Panc1 (cell line): ENCODE measurements at regions not wholly inside any gene's neighbourhood (a gene's known extent, or its start where the extent isn't known, plus 50 kb on each side); places are given as distances from the start of the nearest gene placed in this dataset.

Experiments used
- ATAC-seq: fragments of 200-7000 bp; cut with Tn5 transposase; 2 replicates; pipeline ENCODE4 v1.9.1; 2020; ENCODE audit warnings: mild to moderate bottlenecking, moderate library complexity
- BruUV-seq: library from RNA; stranded (reverse); fragments of 400-500 nt; replicated peaks from 2 replicates; lab custom pipeline; 2021; lab: Mats Ljungman, UMichigan
- CTCF ChIA-PET: fragments of 300-600 bp; sonication (Branson Sonifier 250); formaldehyde crosslinking; loops from one replicate; lab custom pipeline; 2022; ENCODE audit warnings: antibody characterized with exemption; lab: Charles Lee
- POLR2A ChIA-PET: fragments of 300-600 bp; sonication (Branson Sonifier 250); formaldehyde crosslinking; loops from one replicate; lab custom pipeline; 2022; ENCODE audit warnings: antibody characterized with exemption; lab: Charles Lee
- DNase-seq: peaks from one replicate; pipeline ENCODE4 v3.0.0-alpha.2; 2010; ENCODE audit warnings: low read depth, low spot score
- H3K27ac ChIP-seq: 2 replicates; pipeline ENCODE4 v1.5.1; 2011; ENCODE audit warnings: mild to moderate bottlenecking, low read length, inconsistent platforms
- H3K27me3 ChIP-seq: fragments of 200-500 bp; sonication (Bioruptor generic); 2 replicates; pipeline ENCODE4 v1.6.0; 2014; ENCODE audit warnings: low read length, inconsistent platforms; ENCODE audit not compliant: control insufficient read depth, insufficient read depth
- H3K36me3 ChIP-seq: fragments of 200-500 bp; sonication (Bioruptor generic); 2 replicates; pipeline ENCODE4 v1.5.1; 2014; ENCODE audit warnings: inconsistent platforms, mild to moderate bottlenecking, low read length, moderate library complexity; ENCODE audit not compliant: control insufficient read depth, insufficient read depth
- H3K4me1 ChIP-seq: 2 replicates; pipeline ENCODE4 v1.5.1; 2011; ENCODE audit warnings: inconsistent platforms, mild to moderate bottlenecking, low read length, moderate library complexity; ENCODE audit not compliant: control insufficient read depth, insufficient read depth
- H3K4me3 ChIP-seq, 2 experiments: 2 replicates each; pipeline ENCODE4 v1.5.1; 2011 to 2012; ENCODE audit warnings: low read depth in 2 of 2, low read length in 2 of 2, mild to moderate bottlenecking in 2 of 2, inconsistent platforms in 1 of 2, moderate library complexity in 1 of 2
- H3K9me3 ChIP-seq: fragments of 200-500 bp; sonication (Bioruptor generic); 2 replicates; pipeline ENCODE4 v1.5.1; 2014; ENCODE audit warnings: low read depth, mild to moderate bottlenecking, inconsistent platforms, low read length, moderate library complexity; ENCODE audit not compliant: control insufficient read depth, insufficient read depth
- POLR2AphosphoS5 ChIP-seq: IDR thresholded peaks from 2 replicates; pipeline ENCODE4 v1.6.1; 2012; ENCODE audit warnings: mild to moderate bottlenecking, low read depth, low read length, moderate library complexity
- SIN3A ChIP-seq: IDR thresholded peaks from 2 replicates; pipeline ENCODE4 v1.6.1; 2012; ENCODE audit warnings: low read depth, mild to moderate bottlenecking, low read length, moderate library complexity, borderline replicate concordance; ENCODE audit not compliant: insufficient read depth
- TCF7L2 ChIP-seq: IDR thresholded peaks from 2 replicates; pipeline ENCODE4 v1.6.1; 2011; ENCODE audit warnings: mild to moderate bottlenecking, low read depth, low read length, inconsistent platforms
- in situ Hi-C: cut with HindIII; loops from 2 replicates; pipeline ENCODE4 v1.10.0; 2016; ENCODE audit warnings: low sequenced_read_pairs, low pct_unique_long_range_greater_than_20kb
- intact Hi-C: fragments of 100-400 bp; cut with micrococcal nuclease; formaldehyde crosslinking; loops from one replicate; pipeline ENCODE4 v1.10.0; 2022; ENCODE audit not compliant: unreplicated experiment
- TF ChIP-seq, protein P1 (sequence below), 2 experiments: IDR thresholded peaks; 2 replicates each; pipeline ENCODE4 v1.6.1; 2011 to 2012; ENCODE audit warnings: low read depth in 2 of 2, control low read depth in 1 of 2, low read length in 1 of 2, mild to moderate bottlenecking in 1 of 2, moderate library complexity in 1 of 2; ENCODE audit not compliant: insufficient read depth in 1 of 2
- TF ChIP-seq, protein P2 (sequence below): fragments of 450-650 bp; IDR thresholded peaks from 2 replicates; pipeline ENCODE4 v1.5.1; 2017; ENCODE audit warnings: mild to moderate bottlenecking

DNA sequence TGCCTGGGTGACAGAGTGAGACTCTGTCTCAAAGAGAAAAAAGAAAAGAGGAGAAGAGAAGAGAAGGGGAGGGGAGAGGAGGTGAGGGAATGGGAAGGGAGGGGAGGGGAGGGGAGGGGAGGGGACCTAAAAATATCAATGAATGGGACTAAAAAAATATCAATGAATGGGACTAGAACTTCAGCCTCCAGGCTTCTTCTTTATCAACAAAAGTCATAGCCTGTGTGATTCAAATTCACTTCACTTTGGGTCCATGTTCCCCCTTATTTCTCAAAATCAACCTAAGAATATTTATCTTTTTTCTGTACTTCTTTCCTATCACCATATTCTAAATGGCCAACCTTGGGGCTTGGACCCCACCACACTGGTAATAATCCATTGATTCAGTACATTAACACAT, 92.1 kb upstream of the PIK3C3 start:
- ChIA-PET CTCF (no interaction called here), POLR2A (no interaction called here)
- in situ Hi-C loops (no loop called here), intact Hi-C loops (no loop called here)
- Histone ChIP-seq H3K4me3 (no peak overlapping the region), H3K4me1 (no peaks in the 10 kb centered on the region), H3K9me3 (no peaks in the 10 kb centered on the region), H3K27ac (no peak overlapping the region), H3K36me3 (no peaks in the 10 kb centered on the region), H3K27me3 (no peaks in the 10 kb centered on the region)
- no peak for ATAC-seq
- no peak for TF ChIP-seq POLR2AphosphoS5
- TF ChIP-seq TCF7L2, result no peak
- TF ChIP-seq, protein P1, sequence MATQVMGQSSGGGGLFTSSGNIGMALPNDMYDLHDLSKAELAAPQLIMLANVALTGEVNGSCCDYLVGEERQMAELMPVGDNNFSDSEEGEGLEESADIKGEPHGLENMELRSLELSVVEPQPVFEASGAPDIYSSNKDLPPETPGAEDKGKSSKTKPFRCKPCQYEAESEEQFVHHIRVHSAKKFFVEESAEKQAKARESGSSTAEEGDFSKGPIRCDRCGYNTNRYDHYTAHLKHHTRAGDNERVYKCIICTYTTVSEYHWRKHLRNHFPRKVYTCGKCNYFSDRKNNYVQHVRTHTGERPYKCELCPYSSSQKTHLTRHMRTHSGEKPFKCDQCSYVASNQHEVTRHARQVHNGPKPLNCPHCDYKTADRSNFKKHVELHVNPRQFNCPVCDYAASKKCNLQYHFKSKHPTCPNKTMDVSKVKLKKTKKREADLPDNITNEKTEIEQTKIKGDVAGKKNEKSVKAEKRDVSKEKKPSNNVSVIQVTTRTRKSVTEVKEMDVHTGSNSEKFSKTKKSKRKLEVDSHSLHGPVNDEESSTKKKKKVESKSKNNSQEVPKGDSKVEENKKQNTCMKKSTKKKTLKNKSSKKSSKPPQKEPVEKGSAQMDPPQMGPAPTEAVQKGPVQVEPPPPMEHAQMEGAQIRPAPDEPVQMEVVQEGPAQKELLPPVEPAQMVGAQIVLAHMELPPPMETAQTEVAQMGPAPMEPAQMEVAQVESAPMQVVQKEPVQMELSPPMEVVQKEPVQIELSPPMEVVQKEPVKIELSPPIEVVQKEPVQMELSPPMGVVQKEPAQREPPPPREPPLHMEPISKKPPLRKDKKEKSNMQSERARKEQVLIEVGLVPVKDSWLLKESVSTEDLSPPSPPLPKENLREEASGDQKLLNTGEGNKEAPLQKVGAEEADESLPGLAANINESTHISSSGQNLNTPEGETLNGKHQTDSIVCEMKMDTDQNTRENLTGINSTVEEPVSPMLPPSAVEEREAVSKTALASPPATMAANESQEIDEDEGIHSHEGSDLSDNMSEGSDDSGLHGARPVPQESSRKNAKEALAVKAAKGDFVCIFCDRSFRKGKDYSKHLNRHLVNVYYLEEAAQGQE (IDR thresholded peaks at IDR 0.05; ENCODE audit: insufficient read depth in 1 of 2, low read depth in 2 of 2, low read length in 1 of 2), result no peak
- TF ChIP-seq SIN3A, result no peak
- TF ChIP-seq, protein P2, sequence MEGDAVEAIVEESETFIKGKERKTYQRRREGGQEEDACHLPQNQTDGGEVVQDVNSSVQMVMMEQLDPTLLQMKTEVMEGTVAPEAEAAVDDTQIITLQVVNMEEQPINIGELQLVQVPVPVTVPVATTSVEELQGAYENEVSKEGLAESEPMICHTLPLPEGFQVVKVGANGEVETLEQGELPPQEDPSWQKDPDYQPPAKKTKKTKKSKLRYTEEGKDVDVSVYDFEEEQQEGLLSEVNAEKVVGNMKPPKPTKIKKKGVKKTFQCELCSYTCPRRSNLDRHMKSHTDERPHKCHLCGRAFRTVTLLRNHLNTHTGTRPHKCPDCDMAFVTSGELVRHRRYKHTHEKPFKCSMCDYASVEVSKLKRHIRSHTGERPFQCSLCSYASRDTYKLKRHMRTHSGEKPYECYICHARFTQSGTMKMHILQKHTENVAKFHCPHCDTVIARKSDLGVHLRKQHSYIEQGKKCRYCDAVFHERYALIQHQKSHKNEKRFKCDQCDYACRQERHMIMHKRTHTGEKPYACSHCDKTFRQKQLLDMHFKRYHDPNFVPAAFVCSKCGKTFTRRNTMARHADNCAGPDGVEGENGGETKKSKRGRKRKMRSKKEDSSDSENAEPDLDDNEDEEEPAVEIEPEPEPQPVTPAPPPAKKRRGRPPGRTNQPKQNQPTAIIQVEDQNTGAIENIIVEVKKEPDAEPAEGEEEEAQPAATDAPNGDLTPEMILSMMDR, result no peak
- BruUV-seq, result no TSS peak
- no peak for DNase-seq

DNA sequence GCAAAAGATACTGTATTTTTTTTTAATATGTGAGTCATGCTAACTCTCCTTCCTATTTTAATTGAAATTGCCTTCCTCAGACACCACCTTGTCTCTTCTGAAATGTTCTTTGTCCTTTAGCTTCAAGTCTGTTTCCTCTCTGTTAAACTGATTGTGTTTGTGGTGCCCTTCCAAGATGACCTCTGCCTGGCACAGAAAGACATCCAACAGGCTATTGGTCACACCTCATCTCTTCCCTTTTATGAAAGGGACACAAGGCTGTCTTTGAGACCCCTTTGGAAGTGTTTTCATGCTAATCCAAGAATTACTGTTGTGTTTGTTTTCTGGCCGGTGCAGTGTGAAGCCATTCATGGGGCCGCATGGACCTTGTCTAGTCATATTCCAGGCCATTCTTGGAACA, 94.0 kb upstream of the PIK3C3 start:
- Histone ChIP-seq H3K27ac (no peak overlapping the region), H3K9me3 (no peaks in the 10 kb centered on the region), H3K36me3 (no peaks in the 10 kb centered on the region), H3K4me1 (no peaks in the 10 kb centered on the region), H3K27me3 (no peaks in the 10 kb centered on the region; the same call in 1 of the 2 replicates), H3K4me3 (no peak overlapping the region)
- DNase-seq, result no peak
- ChIA-PET CTCF (no interaction called here), POLR2A (no interaction called here)
- TF ChIP-seq SIN3A (no peak), TCF7L2 (no peak), POLR2AphosphoS5 (no peak)
- TF ChIP-seq, protein P1 (IDR thresholded peaks at IDR 0.05; ENCODE audit: insufficient read depth in 1 of 2, low read depth in 2 of 2, low read length in 1 of 2), result no peak
- TF ChIP-seq, protein P2, result no peak
- intact Hi-C loops, result no loop called here
- no peak for ATAC-seq
- BruUV-seq, result no TSS peak
- in situ Hi-C loops, result no loop called here
